Body of pancreas (tissue), 4 donors: ENCODE measurements at regions not wholly inside any gene's neighbourhood (a gene's known extent, or its start where the extent isn't known, plus 50 kb on each side); places are given as distances from the start of the nearest gene placed in this dataset.
"Not testable (repeated sequence)": the region's sequence is repeated elsewhere in the genome, so short reads cannot be mapped to it uniquely, and the experiment has no call there.

ENCODE experiments used
- CTCF ChIP-seq, 7 experiments: fragments of 450-650 bp in 4 of 7; fragments of 200-600 bp in 3 of 7; sonication (generic) in 3 of 7; IDR thresholded peaks; one replicate each; pipeline ENCODE4 v1.5.1; 2016 to 2019; ENCODE audit warnings: antibody characterized with exemption in 7 of 7
- POLR2A ChIP-seq, 3 donors: fragments of 450-650 bp; IDR thresholded peaks; one replicate each; pipeline ENCODE4 v1.6.1; 2016; ENCODE audit warnings: antibody characterized with exemption in 3 of 3, mild to moderate bottlenecking in 2 of 3

DNA sequence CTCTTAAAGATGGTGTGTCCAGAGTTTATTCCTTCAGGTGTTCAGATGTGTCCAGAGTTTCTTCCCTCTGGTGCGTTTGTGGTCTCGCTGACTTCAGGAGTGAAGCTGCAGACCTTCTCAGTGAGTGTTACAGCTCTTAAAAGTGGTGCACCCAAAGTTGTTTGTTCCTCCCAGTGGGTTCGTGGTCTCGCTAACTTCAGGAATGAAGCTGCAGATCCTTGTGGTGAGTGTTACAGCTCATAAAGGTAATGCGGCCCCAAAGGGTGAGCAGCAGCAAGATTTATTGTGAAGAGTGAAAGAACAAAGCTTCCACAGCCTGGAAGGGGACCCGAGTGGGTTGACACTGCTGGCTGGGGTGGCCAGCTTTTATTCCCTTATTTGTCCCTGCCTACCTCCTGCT is 227.7 kb upstream of the DAB2 start:
- TF ChIP-seq CTCF, POLR2A (IDR thresholded peaks at IDR 0.05): not testable (repeated sequence)
